ENCODE measurements at regions not wholly inside any gene's neighbourhood (a gene's known extent, or its start where the extent isn't known, plus 50 kb on each side); places are given as distances from the start of the nearest gene placed in this dataset.

DNA sequence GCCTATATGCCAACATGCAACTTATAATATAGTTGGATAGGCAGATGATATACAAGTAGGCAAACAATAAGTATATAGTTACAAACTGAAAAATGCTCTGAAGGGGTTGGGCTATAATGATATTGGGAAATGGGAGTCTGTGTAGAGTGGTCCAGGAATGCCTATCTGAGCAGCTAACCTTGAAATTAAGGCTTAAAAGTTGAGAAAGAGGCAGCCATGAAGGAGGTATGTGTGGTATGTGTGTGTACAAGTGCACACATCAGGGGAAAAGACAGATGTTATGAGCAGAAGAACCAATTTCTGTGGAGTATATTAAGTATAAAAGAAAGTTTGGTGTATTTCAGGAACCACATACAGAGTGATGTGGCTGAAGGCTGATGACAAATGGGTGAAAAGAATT is 154.9 kb upstream of the PAPPA start:
- Histone ChIP-seq H3K27ac (no peak overlapping the region), H3K4me1 (ENCODE audit: insufficient read depth) (no peaks in the 10 kb centered on the region), H3K4me3 (no peak overlapping the region), H3K36me3 (no peaks in the 10 kb centered on the region), H3K9me3 (no peaks in the 10 kb centered on the region), H3K27me3 (no peaks in the 10 kb centered on the region)
- no peak for TF ChIP-seq POLR2A (IDR thresholded peaks at IDR 0.05)
- TF ChIP-seq, protein P1, sequence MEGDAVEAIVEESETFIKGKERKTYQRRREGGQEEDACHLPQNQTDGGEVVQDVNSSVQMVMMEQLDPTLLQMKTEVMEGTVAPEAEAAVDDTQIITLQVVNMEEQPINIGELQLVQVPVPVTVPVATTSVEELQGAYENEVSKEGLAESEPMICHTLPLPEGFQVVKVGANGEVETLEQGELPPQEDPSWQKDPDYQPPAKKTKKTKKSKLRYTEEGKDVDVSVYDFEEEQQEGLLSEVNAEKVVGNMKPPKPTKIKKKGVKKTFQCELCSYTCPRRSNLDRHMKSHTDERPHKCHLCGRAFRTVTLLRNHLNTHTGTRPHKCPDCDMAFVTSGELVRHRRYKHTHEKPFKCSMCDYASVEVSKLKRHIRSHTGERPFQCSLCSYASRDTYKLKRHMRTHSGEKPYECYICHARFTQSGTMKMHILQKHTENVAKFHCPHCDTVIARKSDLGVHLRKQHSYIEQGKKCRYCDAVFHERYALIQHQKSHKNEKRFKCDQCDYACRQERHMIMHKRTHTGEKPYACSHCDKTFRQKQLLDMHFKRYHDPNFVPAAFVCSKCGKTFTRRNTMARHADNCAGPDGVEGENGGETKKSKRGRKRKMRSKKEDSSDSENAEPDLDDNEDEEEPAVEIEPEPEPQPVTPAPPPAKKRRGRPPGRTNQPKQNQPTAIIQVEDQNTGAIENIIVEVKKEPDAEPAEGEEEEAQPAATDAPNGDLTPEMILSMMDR (IDR thresholded peaks at IDR 0.05): no peak
- TF ChIP-seq EP300 (IDR thresholded peaks at IDR 0.05): no peak
- intact Hi-C loops (cut with DNase I): no loop called here
- DNase-seq: no peak

- no peaks in the 10 kb centered on the region for H3K9me3 ChIP-seq
- no peak overlapping the region for H3K27ac ChIP-seq
- H3K4me3 ChIP-seq: no peak overlapping the region
- no peaks in the 10 kb centered on the region for H3K27me3 ChIP-seq
- 57 to 71% (median 67%) methylated on average over 2 of the region's 2 CpGs for WGBS, 3 donors
- H3K36me3 ChIP-seq: no peaks in the 10 kb centered on the region
- intact Hi-C loops (cut with DNase I): no loop called here
- H3K4me1 ChIP-seq (ENCODE audit: insufficient read depth): no peaks in the 10 kb centered on the region
- TF ChIP-seq EP300 (IDR thresholded peaks at IDR 0.05) (no peak), POLR2A (IDR thresholded peaks at IDR 0.05) (no peak)
- TF ChIP-seq, protein P1 (IDR thresholded peaks at IDR 0.05): no peak
- DNase-seq: no peak
These were observed 154.1 kb upstream of the PAPPA start for GRCh38 chr9:115999498-115999897.

GRCh38 chr9:116000748-116001329 is 152.8 kb upstream of the PAPPA start:
- intact Hi-C loops (cut with DNase I): no loop called here
- no peak overlapping the region for H3K27ac ChIP-seq
- no peak for TF ChIP-seq EP300 (IDR thresholded peaks at IDR 0.05)
- TF ChIP-seq, protein P1 (IDR thresholded peaks at IDR 0.05): no peak
- no peak for TF ChIP-seq POLR2A (IDR thresholded peaks at IDR 0.05)
- no peak overlapping the region for H3K4me3 ChIP-seq
- 58 to 67% (median 59%) methylated on average over 4 of the region's 4 CpGs for WGBS, 3 donors
- H3K27me3 ChIP-seq: no peaks in the 10 kb centered on the region
- H3K36me3 ChIP-seq: no peaks in the 10 kb centered on the region
- no peaks in the 10 kb centered on the region for H3K9me3 ChIP-seq
- H3K4me1 ChIP-seq (ENCODE audit: insufficient read depth): no peaks in the 10 kb centered on the region
- DNase-seq: no peak

- no peaks in the 10 kb centered on the region for H3K4me1 ChIP-seq (ENCODE audit: insufficient read depth)
- intact Hi-C loops (cut with DNase I): no loop called here
- 82 to 88% (median 87%) methylated on average over 5 of the region's 5 CpGs for WGBS, 3 donors
- no peaks in the 10 kb centered on the region for H3K36me3 ChIP-seq
- no peaks in the 10 kb centered on the region for H3K27me3 ChIP-seq
- H3K9me3 ChIP-seq: no peaks in the 10 kb centered on the region
- H3K4me3 ChIP-seq: no peak overlapping the region
- DNase-seq: no peak
- TF ChIP-seq, protein P1 (IDR thresholded peaks at IDR 0.05): no peak
- TF ChIP-seq POLR2A (IDR thresholded peaks at IDR 0.05) (no peak), EP300 (IDR thresholded peaks at IDR 0.05) (no peak)
- no peak overlapping the region for H3K27ac ChIP-seq
These were observed 151.4 kb upstream of the PAPPA start for GRCh38 chr9:116002181-116002580.
